ENCODE measurements at regions not wholly inside any gene's neighbourhood (a gene's known extent, or its start where the extent isn't known, plus 50 kb on each side); places are given as distances from the start of the nearest gene placed in this dataset.
A peak's percentile ranks its signal among the peaks of the same experiment; 100 is the strongest.
"Not testable (repeated sequence)": the region's sequence is repeated elsewhere in the genome, so short reads cannot be mapped to it uniquely, and the experiment has no call there.

DNA sequence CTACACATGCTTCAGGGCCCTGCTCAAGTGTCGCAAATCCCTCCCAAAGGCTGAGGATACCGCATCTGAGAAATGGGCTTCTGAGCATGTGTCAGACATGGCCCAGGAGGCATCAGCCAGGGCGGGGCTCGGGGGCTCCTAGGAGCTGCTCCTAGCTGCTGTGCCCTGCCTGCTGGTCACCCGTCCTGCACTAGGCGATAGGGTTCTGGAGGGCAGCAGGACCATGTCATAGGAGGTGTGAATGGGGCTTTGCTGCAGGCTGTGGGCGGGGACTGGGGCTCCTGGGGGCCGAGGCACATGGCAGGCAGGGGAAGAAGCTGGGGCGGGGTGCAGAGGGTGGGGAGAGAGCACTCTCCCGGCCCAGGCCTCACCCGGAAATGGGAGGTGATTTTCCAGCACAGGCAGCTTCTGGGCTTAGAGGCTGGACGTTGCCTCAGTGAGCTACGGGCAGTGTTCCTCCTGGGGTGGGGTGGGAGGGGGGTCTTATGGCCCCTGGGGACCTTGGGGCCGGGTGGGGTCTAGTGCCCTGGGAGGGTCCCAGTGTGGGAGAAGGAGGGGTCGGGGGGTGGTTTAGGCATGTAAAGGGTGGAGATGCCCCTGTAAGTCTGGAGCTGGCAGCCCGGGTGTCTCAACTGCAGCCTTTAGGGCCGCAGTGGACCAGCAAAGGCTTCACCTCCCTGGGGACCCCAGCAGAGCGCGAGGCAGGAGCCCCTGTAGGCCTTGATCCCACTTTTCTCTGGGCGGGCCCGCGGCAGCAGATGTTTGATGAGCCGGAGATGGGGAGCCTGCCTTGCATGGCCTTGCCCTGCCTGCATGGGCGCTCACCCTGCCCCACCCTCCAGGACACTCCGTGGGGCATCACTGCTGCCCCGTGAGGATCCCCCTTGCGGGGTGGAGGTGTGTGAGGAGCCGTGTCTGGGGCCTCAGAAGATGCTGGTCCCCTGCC lies 98.6 kb upstream of the LRPAP1 start:
- Mint-ChIP-seq H3K4me1 (no peaks in the 10 kb centered on the region), H3K9me3 (peaks cover 8% of the 10 kb centered on the region), H3K36me3 (ENCODE audit: low read depth) (no peaks in the 10 kb centered on the region), H3K27ac (no peak overlapping the region), H3K4me3 (no peak overlapping the region), H3K27me3 (ENCODE audit: insufficient read depth) (peaks cover 5% of the 10 kb centered on the region)
- no peaks in the 10 kb centered on the region for H3K27me3 ChIP-seq (ENCODE audit: control insufficient read depth, insufficient read depth, low read length, poor library complexity, severe bottlenecking)
- DNase-seq, result peak; percentile 65
- TF ChIP-seq, protein P1, sequence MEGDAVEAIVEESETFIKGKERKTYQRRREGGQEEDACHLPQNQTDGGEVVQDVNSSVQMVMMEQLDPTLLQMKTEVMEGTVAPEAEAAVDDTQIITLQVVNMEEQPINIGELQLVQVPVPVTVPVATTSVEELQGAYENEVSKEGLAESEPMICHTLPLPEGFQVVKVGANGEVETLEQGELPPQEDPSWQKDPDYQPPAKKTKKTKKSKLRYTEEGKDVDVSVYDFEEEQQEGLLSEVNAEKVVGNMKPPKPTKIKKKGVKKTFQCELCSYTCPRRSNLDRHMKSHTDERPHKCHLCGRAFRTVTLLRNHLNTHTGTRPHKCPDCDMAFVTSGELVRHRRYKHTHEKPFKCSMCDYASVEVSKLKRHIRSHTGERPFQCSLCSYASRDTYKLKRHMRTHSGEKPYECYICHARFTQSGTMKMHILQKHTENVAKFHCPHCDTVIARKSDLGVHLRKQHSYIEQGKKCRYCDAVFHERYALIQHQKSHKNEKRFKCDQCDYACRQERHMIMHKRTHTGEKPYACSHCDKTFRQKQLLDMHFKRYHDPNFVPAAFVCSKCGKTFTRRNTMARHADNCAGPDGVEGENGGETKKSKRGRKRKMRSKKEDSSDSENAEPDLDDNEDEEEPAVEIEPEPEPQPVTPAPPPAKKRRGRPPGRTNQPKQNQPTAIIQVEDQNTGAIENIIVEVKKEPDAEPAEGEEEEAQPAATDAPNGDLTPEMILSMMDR (conservative IDR thresholded peaks at IDR 0.05), result no peak
- no peaks in the 10 kb centered on the region for H3K36me3 ChIP-seq (ENCODE audit: control insufficient read depth, insufficient read depth, low read length)
- no peak overlapping the region for H3K4me3 ChIP-seq (ENCODE audit: low read length)
- H3K27ac ChIP-seq (ENCODE audit: low read depth, low read length), result no peak overlapping the region
- WGBS, 2 experiments (ENCODE audit: insufficient coverage in 1 of 2, insufficient read length in 1 of 2), result 85 to 100% methylated on average over 3 to 28 of the region's 28 CpGs
- H3K9me3 ChIP-seq (ENCODE audit: control insufficient read depth, low read length), result no peaks in the 10 kb centered on the region
- no peak overlapping the region for H3K9ac ChIP-seq (ENCODE audit: extremely low read depth, low read length, poor library complexity, severe bottlenecking)
- H3K4me1 ChIP-seq (ENCODE audit: control insufficient read depth, insufficient read depth, low read length), result no peaks in the 10 kb centered on the region

DNA sequence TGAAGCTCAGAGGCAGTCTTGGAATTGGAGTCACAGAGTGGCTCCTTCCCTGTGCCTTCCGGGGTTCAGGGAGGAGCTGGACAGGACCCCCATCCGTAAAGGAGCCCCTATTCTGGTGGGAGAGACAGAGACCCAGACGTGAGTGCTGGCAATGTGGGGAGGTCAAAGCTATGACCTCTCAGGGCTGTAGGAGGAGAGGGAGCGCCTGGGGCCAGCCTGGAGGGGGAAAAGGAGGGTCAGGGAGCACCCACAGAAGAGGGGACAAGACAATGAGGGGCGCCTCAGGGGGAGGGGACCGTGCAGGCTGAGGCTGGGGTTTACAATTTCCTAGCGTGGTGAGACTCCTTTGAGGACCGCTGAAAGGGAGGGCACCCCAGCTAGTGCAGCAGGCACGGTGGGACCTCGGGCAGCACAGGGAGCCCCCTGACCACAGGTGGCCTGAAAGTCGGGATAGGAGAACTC lies 97.9 kb upstream of the LRPAP1 start:
- H3K9ac ChIP-seq (ENCODE audit: extremely low read depth, low read length, poor library complexity, severe bottlenecking), result no peak overlapping the region
- H3K27ac Mint-ChIP-seq, result no peak overlapping the region
- H3K36me3 Mint-ChIP-seq (ENCODE audit: low read depth), result no peaks in the 10 kb centered on the region
- DNase-seq, result no peak
- H3K27ac ChIP-seq (ENCODE audit: low read depth, low read length), result no peak overlapping the region
- TF ChIP-seq, protein P1 (conservative IDR thresholded peaks at IDR 0.05), result no peak
- no peaks in the 10 kb centered on the region for H3K9me3 ChIP-seq (ENCODE audit: control insufficient read depth, low read length)
- 86 to 94% methylated on average over 5 to 11 of the region's 11 CpGs for WGBS, 2 experiments (ENCODE audit: insufficient coverage in 1 of 2, insufficient read length in 1 of 2)
- H3K9me3 Mint-ChIP-seq, result peaks cover 8% of the 10 kb centered on the region
- H3K4me3 Mint-ChIP-seq, result no peak overlapping the region
- H3K4me1 Mint-ChIP-seq, result no peaks in the 10 kb centered on the region
- no peak overlapping the region for H3K4me3 ChIP-seq (ENCODE audit: low read length)
- no peaks in the 10 kb centered on the region for H3K4me1 ChIP-seq (ENCODE audit: control insufficient read depth, insufficient read depth, low read length)
- H3K27me3 ChIP-seq (ENCODE audit: control insufficient read depth, insufficient read depth, low read length, poor library complexity, severe bottlenecking), result no peaks in the 10 kb centered on the region
- peaks cover 9% of the 10 kb centered on the region for H3K27me3 Mint-ChIP-seq (ENCODE audit: insufficient read depth)
- H3K36me3 ChIP-seq (ENCODE audit: control insufficient read depth, insufficient read depth, low read length), result no peaks in the 10 kb centered on the region

DNA sequence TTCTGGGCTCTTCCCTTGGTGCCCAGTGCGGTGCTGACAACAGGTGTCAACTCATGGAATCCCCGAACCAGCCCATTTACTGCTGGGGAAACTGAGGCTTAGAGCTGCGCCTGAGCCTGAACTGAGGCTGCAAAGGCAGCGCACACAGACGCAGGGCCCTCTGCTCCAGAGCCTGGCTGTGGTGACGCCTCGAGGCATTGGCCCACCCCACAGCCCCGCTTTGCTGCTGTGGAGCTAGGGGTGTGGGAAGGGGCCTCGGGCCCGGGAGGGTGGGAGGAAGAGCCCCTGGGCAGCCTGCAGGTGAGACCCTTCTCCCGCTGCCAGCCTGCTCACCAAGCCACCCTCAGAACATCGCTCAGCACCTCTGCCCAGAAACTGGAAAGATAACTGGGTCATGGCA lies 97.4 kb upstream of the LRPAP1 start:
- Mint-ChIP-seq H3K9me3 (peaks cover 8% of the 10 kb centered on the region), H3K36me3 (ENCODE audit: low read depth) (no peaks in the 10 kb centered on the region), H3K4me3 (no peak overlapping the region), H3K4me1 (no peaks in the 10 kb centered on the region), H3K27ac (no peak overlapping the region), H3K27me3 (ENCODE audit: insufficient read depth) (peaks cover 11% of the 10 kb centered on the region)
- DNase-seq, result no peak
- Histone ChIP-seq H3K9me3 (ENCODE audit: control insufficient read depth, low read length) (no peaks in the 10 kb centered on the region), H3K4me1 (ENCODE audit: control insufficient read depth, insufficient read depth, low read length) (no peaks in the 10 kb centered on the region), H3K36me3 (ENCODE audit: control insufficient read depth, insufficient read depth, low read length) (no peaks in the 10 kb centered on the region), H3K27ac (ENCODE audit: low read depth, low read length) (no peak overlapping the region), H3K9ac (ENCODE audit: extremely low read depth, low read length, poor library complexity, severe bottlenecking) (no peak overlapping the region), H3K4me3 (ENCODE audit: low read length) (no peak overlapping the region), H3K27me3 (ENCODE audit: control insufficient read depth, insufficient read depth, low read length, poor library complexity, severe bottlenecking) (no peaks in the 10 kb centered on the region)
- 94% methylated on average over 8 to 12 of the region's 12 CpGs for WGBS, 2 experiments (ENCODE audit: insufficient coverage in 1 of 2, insufficient read length in 1 of 2)
- TF ChIP-seq, protein P1 (conservative IDR thresholded peaks at IDR 0.05), result no peak

DNA sequence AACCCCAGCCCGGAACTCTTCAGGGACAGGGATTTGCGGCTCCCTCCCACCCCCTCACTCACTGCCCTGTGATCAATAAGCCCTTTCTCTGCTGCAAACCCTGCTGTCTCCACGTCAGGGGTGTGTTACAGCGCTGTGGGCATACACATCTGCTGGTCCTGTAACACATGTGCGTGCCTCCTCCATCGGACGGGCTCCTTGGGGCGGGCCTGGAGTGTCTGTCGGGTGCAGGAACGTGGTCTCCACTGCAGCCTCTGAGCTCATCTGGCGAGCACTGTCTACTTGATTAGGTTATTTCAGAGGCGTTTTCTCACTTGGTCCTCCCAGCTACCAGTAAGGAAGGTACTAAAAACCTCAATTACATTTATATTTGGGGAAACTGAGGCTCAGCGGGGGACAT lies 97.0 kb upstream of the LRPAP1 start:
- H3K4me1 ChIP-seq (ENCODE audit: control insufficient read depth, insufficient read depth, low read length); H3K4me3 ChIP-seq (ENCODE audit: low read length); H3K9me3 ChIP-seq (ENCODE audit: control insufficient read depth, low read length); H3K4me3 Mint-ChIP-seq; H3K27ac ChIP-seq (ENCODE audit: low read depth, low read length); H3K9me3 Mint-ChIP-seq; H3K27me3 ChIP-seq (ENCODE audit: control insufficient read depth, insufficient read depth, low read length, poor library complexity, severe bottlenecking); H3K9ac ChIP-seq (ENCODE audit: extremely low read depth, low read length, poor library complexity, severe bottlenecking); H3K27ac Mint-ChIP-seq; H3K36me3 ChIP-seq (ENCODE audit: control insufficient read depth, insufficient read depth, low read length); DNase-seq; H3K36me3 Mint-ChIP-seq (ENCODE audit: low read depth); H3K4me1 Mint-ChIP-seq: not testable (repeated sequence)
- H3K27me3 Mint-ChIP-seq (ENCODE audit: insufficient read depth), result peaks cover 11% of the 10 kb centered on the region
- 94 to 98% methylated on average over 7 to 13 of the region's 13 CpGs for WGBS, 2 experiments (ENCODE audit: insufficient coverage in 1 of 2, insufficient read length in 1 of 2)

Measured in endodermal cell (in vitro differentiated cells).